SJSA1 (cell line): ENCODE measurements at regions not wholly inside any gene's neighbourhood (a gene's known extent, or its start where the extent isn't known, plus 50 kb on each side); places are given as distances from the start of the nearest gene placed in this dataset.

Source experiments
- DNase-seq, 2 experiments: peaks; one replicate each; pipeline ENCODE4 v3.0.0-alpha.2; 2015 to 2020; ENCODE audit warnings: low spot score in 2 of 2, low read depth in 1 of 2
- H3K27ac ChIP-seq: fragments of 250-450 bp; sonication (Bioruptor Pico); 2 replicates; pipeline ENCODE4 v1.5.1; 2020; ENCODE audit warnings: mild to moderate bottlenecking, moderate library complexity
- H3K27me3 ChIP-seq: fragments of 250-450 bp; sonication (Bioruptor Pico); replicated peaks from 2 replicates; pipeline ENCODE4 v1.5.1; 2020; ENCODE audit warnings: mild to moderate bottlenecking, moderate library complexity
- H3K36me3 ChIP-seq: fragments of 250-450 bp; sonication (Bioruptor Pico); 2 replicates; pipeline ENCODE4 v1.5.1; 2020; ENCODE audit warnings: mild to moderate bottlenecking
- H3K4me1 ChIP-seq: fragments of 250-450 bp; sonication (Bioruptor Pico); replicated peaks from 2 replicates; pipeline ENCODE4 v1.6.1; 2021; ENCODE audit warnings: mild to moderate bottlenecking
- H3K4me3 ChIP-seq: fragments of 250-450 bp; sonication (Bioruptor Pico); 2 replicates; pipeline ENCODE4 v1.5.1; 2020; ENCODE audit warnings: mild to moderate bottlenecking
- H3K9me3 ChIP-seq: fragments of 250-450 bp; sonication (Bioruptor Pico); replicated peaks from 2 replicates; pipeline ENCODE4 v1.5.1; 2020; ENCODE audit warnings: mild to moderate bottlenecking

- Histone ChIP-seq H3K4me3 (no peak overlapping the region), H3K27ac (no peak overlapping the region), H3K27me3 (no peaks in the 10 kb centered on the region), H3K9me3 (no peaks in the 10 kb centered on the region), H3K36me3 (no peaks in the 10 kb centered on the region), H3K4me1 (peaks cover 28% of the 10 kb centered on the region)
- no peak for DNase-seq
Observed at GRCh38 chr7:106423821-106424475, 139.2 kb upstream of the NAMPT start.

- H3K4me1 ChIP-seq: peaks cover 28% of the 10 kb centered on the region
- no peaks in the 10 kb centered on the region for H3K27me3 ChIP-seq
- no peak for DNase-seq
- no peaks in the 10 kb centered on the region for H3K9me3 ChIP-seq
- no peak overlapping the region for H3K4me3 ChIP-seq
- H3K27ac ChIP-seq: no peak overlapping the region
- H3K36me3 ChIP-seq: no peaks in the 10 kb centered on the region
Observed at GRCh38 chr7:106423111-106423510, 138.3 kb upstream of the NAMPT start.

- Histone ChIP-seq H3K9me3 (0 out of 2 replicates have a peak, but pooled peaks cover 3% of the 10 kb centered on the region), H3K27me3 (no peaks in the 10 kb centered on the region), H3K4me1 (peaks cover 28% of the 10 kb centered on the region), H3K27ac (no peak overlapping the region), H3K36me3 (no peaks in the 10 kb centered on the region), H3K4me3 (no peak overlapping the region)
- DNase-seq: peak; percentile 56 to 63
Observed at GRCh38 chr7:106421181-106421762, 136.5 kb upstream of the NAMPT start.

GRCh38 chr7:106420736-106421135 lies 136.0 kb upstream of the NAMPT start:
- H3K9me3 ChIP-seq: 0 out of 2 replicates have a peak, but pooled peaks cover 3% of the 10 kb centered on the region
- no peaks in the 10 kb centered on the region for H3K36me3 ChIP-seq
- no peak overlapping the region for H3K27ac ChIP-seq
- peaks cover 27% of the 10 kb centered on the region for H3K4me1 ChIP-seq
- DNase-seq: no peak
- no peaks in the 10 kb centered on the region for H3K27me3 ChIP-seq
- no peak overlapping the region for H3K4me3 ChIP-seq

GRCh38 chr7:106420210-106420609 lies 135.4 kb upstream of the NAMPT start:
- Histone ChIP-seq H3K4me3 (no peak overlapping the region), H3K9me3 (0 out of 2 replicates have a peak, but pooled peaks cover 3% of the 10 kb centered on the region), H3K27me3 (no peaks in the 10 kb centered on the region), H3K36me3 (no peaks in the 10 kb centered on the region), H3K27ac (no peak overlapping the region), H3K4me1 (peaks cover 22% of the 10 kb centered on the region)
- no peak for DNase-seq

GRCh38 chr7:106419455-106420182 lies 134.8 kb upstream of the NAMPT start:
- no peak overlapping the region for H3K27ac ChIP-seq
- 0 out of 2 replicates have a peak, but pooled peaks cover 3% of the 10 kb centered on the region for H3K9me3 ChIP-seq
- no peaks in the 10 kb centered on the region for H3K27me3 ChIP-seq
- H3K36me3 ChIP-seq: no peaks in the 10 kb centered on the region
- H3K4me3 ChIP-seq: no peak overlapping the region
- H3K4me1 ChIP-seq: peaks cover 16% of the 10 kb centered on the region
- DNase-seq: no peak

- no peak overlapping the region for H3K27ac ChIP-seq
- H3K36me3 ChIP-seq: no peaks in the 10 kb centered on the region
- no peak overlapping the region for H3K4me3 ChIP-seq
- 0 out of 2 replicates have a peak, but pooled peaks cover 3% of the 10 kb centered on the region for H3K9me3 ChIP-seq
- H3K27me3 ChIP-seq: no peaks in the 10 kb centered on the region
- peak in 1 of 2 experiments; percentile 7 for DNase-seq
- H3K4me1 ChIP-seq: peaks cover 15% of the 10 kb centered on the region
Observed at GRCh38 chr7:106418526-106418925, 133.7 kb upstream of the NAMPT start.

- no peaks in the 10 kb centered on the region for H3K36me3 ChIP-seq
- H3K4me1 ChIP-seq: peaks cover 15% of the 10 kb centered on the region
- no peak overlapping the region for H3K27ac ChIP-seq
- 0 out of 2 replicates have a peak, but pooled peaks cover 3% of the 10 kb centered on the region for H3K9me3 ChIP-seq
- H3K4me3 ChIP-seq: no peak overlapping the region
- DNase-seq: no peak
- no peaks in the 10 kb centered on the region for H3K27me3 ChIP-seq
Observed at GRCh38 chr7:106418094-106418493, 133.3 kb upstream of the NAMPT start.

- Histone ChIP-seq H3K36me3 (no peaks in the 10 kb centered on the region), H3K27me3 (no peaks in the 10 kb centered on the region), H3K4me3 (no peak overlapping the region), H3K27ac (no peak overlapping the region), H3K4me1 (peaks cover 15% of the 10 kb centered on the region), H3K9me3 (0 out of 2 replicates have a peak, but pooled peaks cover 3% of the 10 kb centered on the region)
- no peak for DNase-seq
Observed at GRCh38 chr7:106417273-106417902, 132.6 kb upstream of the NAMPT start.

GRCh38 chr7:106416430-106416829 lies 131.6 kb upstream of the NAMPT start:
- Histone ChIP-seq H3K36me3 (no peaks in the 10 kb centered on the region), H3K4me1 (peaks cover 8% of the 10 kb centered on the region), H3K9me3 (0 out of 2 replicates have a peak, but pooled peaks cover 3% of the 10 kb centered on the region), H3K4me3 (no peak overlapping the region), H3K27ac (no peak overlapping the region), H3K27me3 (no peaks in the 10 kb centered on the region)
- no peak for DNase-seq

- Histone ChIP-seq H3K36me3 (no peaks in the 10 kb centered on the region), H3K27ac (no peak overlapping the region), H3K27me3 (no peaks in the 10 kb centered on the region), H3K9me3 (0 out of 2 replicates have a peak, but pooled peaks cover 3% of the 10 kb centered on the region), H3K4me1 (no peaks in the 10 kb centered on the region), H3K4me3 (no peak overlapping the region)
- no peak for DNase-seq
Observed at GRCh38 chr7:106415433-106415832, 130.7 kb upstream of the NAMPT start.

GRCh38 chr7:106413446-106413845 lies 128.7 kb upstream of the NAMPT start:
- H3K27ac ChIP-seq: no peak overlapping the region
- DNase-seq: no peak
- H3K4me3 ChIP-seq: no peak overlapping the region
- H3K27me3 ChIP-seq: no peaks in the 10 kb centered on the region
- no peaks in the 10 kb centered on the region for H3K4me1 ChIP-seq
- H3K9me3 ChIP-seq: 0 out of 2 replicates have a peak, but pooled peaks cover 3% of the 10 kb centered on the region
- H3K36me3 ChIP-seq: no peaks in the 10 kb centered on the region

GRCh38 chr7:106405697-106406141 lies 120.9 kb upstream of the NAMPT start:
- H3K9me3 ChIP-seq: no peaks in the 10 kb centered on the region
- no peak overlapping the region for H3K4me3 ChIP-seq
- DNase-seq: no peak
- H3K4me1 ChIP-seq: no peaks in the 10 kb centered on the region
- no peaks in the 10 kb centered on the region for H3K27me3 ChIP-seq
- H3K36me3 ChIP-seq: no peaks in the 10 kb centered on the region
- no peak overlapping the region for H3K27ac ChIP-seq
